Activated CD8-positive, alpha-beta memory T cell treated with anti-CD3 and anti-CD28 coated beads, Interleukin-2, amount 10 ng/mL, durations not matched to agents 7 days and 5 days (primary cell): ENCODE measurements at regions not wholly inside any gene's neighbourhood (a gene's known extent, or its start where the extent isn't known, plus 50 kb on each side); places are given as distances from the start of the nearest gene placed in this dataset.

Source experiments
- ATAC-seq: fragments of 150-1000 bp; cut with Tn5 transposase; one replicate; pipeline ENCODE4 v1.10.0; 2021; ENCODE audit warnings: moderate library complexity
- CTCF ChIA-PET: fragments of 350-600 bp; sonication (Branson Sonifier 250); formaldehyde crosslinking; loops from one replicate; lab custom pipeline; 2021; ENCODE audit warnings: antibody characterized with exemption; lab: Charles Lee
- DNase-seq: peaks from one replicate; pipeline ENCODE4 v3.0.0-alpha.2; 2020
- H3K27ac Mint-ChIP-seq: one replicate; pipeline ENCODE4 v1.8.0; 2021; ENCODE audit warnings: mild to moderate bottlenecking, mixed read lengths
- H3K27me3 Mint-ChIP-seq: one replicate; pipeline ENCODE4 v1.8.0; 2021; ENCODE audit warnings: mixed read lengths
- H3K36me3 Mint-ChIP-seq: one replicate; pipeline ENCODE4 v1.8.0; 2021; ENCODE audit warnings: mild to moderate bottlenecking, mixed read lengths
- H3K4me1 Mint-ChIP-seq: one replicate; pipeline ENCODE4 v1.8.0; 2021; ENCODE audit warnings: mixed read lengths
- H3K4me3 Mint-ChIP-seq: one replicate; pipeline ENCODE4 v1.8.0; 2021; ENCODE audit warnings: mild to moderate bottlenecking, moderate library complexity, mixed read lengths
- H3K9me3 Mint-ChIP-seq: one replicate; pipeline ENCODE4 v1.8.0; 2022; ENCODE audit warnings: low read depth, mixed read lengths

DNA sequence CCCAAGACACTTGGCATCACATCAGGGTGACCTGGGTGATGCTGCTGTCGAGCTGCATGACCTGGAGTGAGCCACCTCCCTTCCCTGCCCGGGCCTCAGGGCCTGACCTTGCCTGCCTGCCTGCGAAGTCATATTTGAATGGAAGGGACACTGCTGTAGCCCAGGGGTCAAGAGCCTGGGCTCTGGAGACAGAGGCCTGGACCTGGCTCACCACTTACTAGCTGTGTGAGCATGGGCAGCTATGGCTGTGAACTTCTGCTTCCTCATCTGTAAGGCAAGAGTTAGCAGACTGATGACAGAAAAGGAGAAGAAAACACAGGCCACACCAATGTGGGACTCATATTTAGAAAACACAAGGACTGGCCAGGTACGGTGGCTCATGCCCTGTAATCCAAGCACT lies 118.7 kb downstream of the ZFP36L2 start:
- peaks cover 4% of the 10 kb centered on the region for H3K36me3 Mint-ChIP-seq
- no peak for DNase-seq
- no peak overlapping the region for H3K27ac Mint-ChIP-seq
- no peak for ATAC-seq
- H3K27me3 Mint-ChIP-seq: no peaks in the 10 kb centered on the region
- CTCF ChIA-PET: no interaction called here
- no peaks in the 10 kb centered on the region for H3K4me1 Mint-ChIP-seq
- H3K9me3 Mint-ChIP-seq: no peaks in the 10 kb centered on the region
- H3K4me3 Mint-ChIP-seq: no peak overlapping the region

DNA sequence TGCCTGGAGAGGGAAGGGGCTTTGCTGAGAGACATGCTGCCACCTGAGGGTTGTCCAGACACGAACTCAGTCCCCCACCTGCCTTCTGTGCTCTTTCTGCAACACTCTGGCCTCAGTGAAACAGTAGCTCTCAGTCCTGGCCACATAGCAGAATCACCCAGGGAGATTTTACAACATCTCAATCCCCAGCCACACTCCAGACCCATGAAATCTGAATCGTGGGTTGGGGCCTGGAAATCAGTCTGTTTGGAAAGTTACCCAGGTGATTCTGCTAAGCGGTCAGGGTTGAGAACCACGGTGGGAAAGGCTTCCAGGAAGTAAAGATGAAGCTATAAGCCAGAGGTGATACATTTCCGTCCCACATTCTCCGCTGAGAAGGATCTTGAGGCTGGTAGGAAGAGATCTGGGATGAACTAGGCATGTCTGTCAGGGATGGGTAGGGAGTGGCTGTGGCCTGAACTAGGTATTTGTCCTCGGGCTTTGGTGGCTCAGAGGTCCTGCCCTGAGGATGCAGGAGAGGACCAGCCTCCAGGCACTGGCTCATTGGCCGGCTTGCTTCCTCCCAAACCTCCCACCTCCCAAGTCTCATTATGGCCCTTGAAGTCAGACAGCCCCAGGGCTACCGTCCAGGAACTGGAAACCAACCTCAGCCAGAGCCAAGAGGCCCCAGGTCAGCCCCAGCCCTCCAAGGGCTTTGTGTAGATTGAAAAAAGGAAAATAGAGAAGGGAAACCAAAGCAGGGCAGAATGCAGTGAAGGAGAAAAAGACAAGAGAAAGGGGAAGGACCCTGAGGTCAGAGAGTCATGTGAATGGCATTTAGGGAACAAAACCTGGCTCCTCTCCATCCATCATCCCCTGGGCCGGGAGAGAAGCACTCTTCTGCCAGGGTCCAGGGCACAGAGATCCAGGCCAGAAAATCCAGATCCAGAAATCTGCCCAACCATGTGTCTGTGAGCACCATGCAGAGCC lies 119.6 kb downstream of the ZFP36L2 start:
- Mint-ChIP-seq H3K36me3 (peaks cover 4% of the 10 kb centered on the region), H3K9me3 (no peaks in the 10 kb centered on the region), H3K4me3 (no peak overlapping the region), H3K4me1 (no peaks in the 10 kb centered on the region), H3K27ac (no peak overlapping the region), H3K27me3 (no peaks in the 10 kb centered on the region)
- no peak for DNase-seq
- ATAC-seq: no peak
- CTCF ChIA-PET: no interaction called here

DNA sequence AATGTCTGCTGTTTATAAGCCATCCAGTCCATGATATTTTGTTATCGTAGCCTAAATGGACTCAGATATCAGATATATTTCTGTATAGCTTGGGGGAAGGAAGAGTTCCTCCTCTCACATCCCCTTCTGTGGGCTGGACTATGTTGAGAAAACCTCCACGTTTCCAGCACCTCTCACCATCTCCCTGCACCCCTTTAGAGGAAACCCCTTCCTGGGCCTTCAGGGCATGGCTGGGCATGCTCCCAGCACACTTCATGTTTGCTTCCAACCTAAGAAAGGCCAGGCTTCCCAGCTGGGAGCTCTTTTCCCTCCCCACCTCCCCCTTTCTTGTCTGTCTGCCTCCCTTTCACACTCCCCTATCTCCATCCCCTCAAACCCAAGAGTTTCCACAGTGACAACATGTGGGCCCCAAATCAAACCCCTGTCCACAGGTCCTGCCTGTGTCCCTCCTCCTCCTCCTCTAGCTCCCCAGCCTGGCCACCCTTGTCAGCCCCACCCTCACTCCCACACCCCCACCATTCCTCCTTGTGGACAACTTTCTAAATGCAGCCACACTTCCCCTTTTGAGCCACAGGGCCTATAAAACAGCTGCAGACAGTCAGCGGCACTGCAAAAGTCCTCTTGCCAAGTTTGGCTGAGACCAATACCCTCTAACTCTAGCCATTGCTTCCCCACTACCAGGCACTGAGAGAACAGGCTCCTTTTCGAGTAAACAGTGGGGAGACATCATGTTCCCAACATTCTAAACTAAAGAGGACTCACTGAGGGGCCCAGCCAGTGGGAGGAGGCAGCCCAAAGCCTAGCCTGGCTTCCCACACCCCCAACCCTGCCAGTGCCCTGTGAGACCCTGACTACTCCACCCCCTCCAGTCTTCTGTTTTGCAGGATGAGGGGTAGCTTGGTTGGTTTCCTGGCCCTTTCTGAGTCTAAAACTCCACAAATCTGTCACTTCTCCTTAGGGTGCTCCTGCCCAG lies 120.5 kb downstream of the ZFP36L2 start:
- Mint-ChIP-seq H3K36me3 (peaks cover 4% of the 10 kb centered on the region), H3K27ac (no peak overlapping the region), H3K4me1 (no peaks in the 10 kb centered on the region), H3K9me3 (no peaks in the 10 kb centered on the region), H3K27me3 (no peaks in the 10 kb centered on the region), H3K4me3 (no peak overlapping the region)
- DNase-seq (no peak), ATAC-seq (no peak)
- CTCF ChIA-PET: interaction anchor here (0.6 kb wide), 1 partner anchor 124 kb away, joined by 3 read pairs; no protein-coding TSS in a partner anchor

- Mint-ChIP-seq H3K36me3 (peaks cover 4% of the 10 kb centered on the region), H3K27ac (no peak overlapping the region), H3K4me1 (no peaks in the 10 kb centered on the region), H3K9me3 (no peaks in the 10 kb centered on the region), H3K27me3 (no peaks in the 10 kb centered on the region), H3K4me3 (no peak overlapping the region)
- ATAC-seq (no peak), DNase-seq (no peak)
- CTCF ChIA-PET: no interaction called here
Measured at GRCh38 chr2:43104763-43105162, 121.6 kb downstream of the ZFP36L2 start.

DNA sequence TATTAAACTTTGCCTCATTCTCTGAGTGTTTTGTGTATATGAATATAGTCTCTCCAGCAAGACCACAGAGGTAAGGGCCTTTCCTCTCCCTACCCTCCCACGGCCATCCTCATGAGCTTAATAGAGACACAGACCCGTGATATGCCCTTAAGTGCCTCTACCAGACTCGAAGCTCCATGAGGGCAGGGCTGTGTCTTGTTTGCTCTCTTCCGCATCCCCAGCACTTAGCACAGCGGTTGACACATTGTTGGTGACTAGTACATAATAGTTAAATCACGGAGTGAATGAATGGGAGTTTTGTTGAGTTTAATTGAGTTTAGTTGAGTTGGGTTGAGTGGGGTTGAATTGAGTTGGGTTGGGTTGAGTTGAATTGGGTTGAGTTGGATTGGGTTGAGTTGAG lies 122.3 kb downstream of the ZFP36L2 start:
- DNase-seq: no peak
- no peak overlapping the region for H3K27ac Mint-ChIP-seq
- H3K27me3 Mint-ChIP-seq: no peaks in the 10 kb centered on the region
- no peak overlapping the region for H3K4me3 Mint-ChIP-seq
- H3K9me3 Mint-ChIP-seq: no peaks in the 10 kb centered on the region
- peaks cover 4% of the 10 kb centered on the region for H3K36me3 Mint-ChIP-seq
- no peaks in the 10 kb centered on the region for H3K4me1 Mint-ChIP-seq
- ATAC-seq: no peak
- CTCF ChIA-PET: no interaction called here

- H3K4me1 Mint-ChIP-seq: no peaks in the 10 kb centered on the region
- no peak for ATAC-seq
- CTCF ChIA-PET: no interaction called here
Measured at GRCh38 chr2:43103093-43103404, 123.4 kb downstream of the ZFP36L2 start.

GRCh38 chr2:43102366-43103092 lies 123.9 kb downstream of the ZFP36L2 start:
- Mint-ChIP-seq H3K9me3 (no peaks in the 10 kb centered on the region), H3K4me3 (no peak overlapping the region), H3K27ac (no peak overlapping the region), H3K36me3 (peaks cover 4% of the 10 kb centered on the region), H3K4me1 (no peaks in the 10 kb centered on the region), H3K27me3 (no peaks in the 10 kb centered on the region)
- CTCF ChIA-PET: no interaction called here
- no peak for ATAC-seq
- no peak for DNase-seq

More at GRCh38 chr2:43103093-43103404, 123.4 kb downstream of the ZFP36L2 start:
- DNase-seq: no peak
- no peaks in the 10 kb centered on the region for H3K9me3 Mint-ChIP-seq
- H3K27me3 Mint-ChIP-seq: no peaks in the 10 kb centered on the region
- H3K4me3 Mint-ChIP-seq: no peak overlapping the region
- H3K27ac Mint-ChIP-seq: no peak overlapping the region
- peaks cover 4% of the 10 kb centered on the region for H3K36me3 Mint-ChIP-seq

GRCh38 chr2:43101751-43102150 lies 124.7 kb downstream of the ZFP36L2 start:
- Mint-ChIP-seq H3K27me3 (no peaks in the 10 kb centered on the region), H3K27ac (no peak overlapping the region), H3K9me3 (no peaks in the 10 kb centered on the region), H3K36me3 (peaks cover 4% of the 10 kb centered on the region), H3K4me1 (no peaks in the 10 kb centered on the region), H3K4me3 (no peak overlapping the region)
- ATAC-seq (no peak), DNase-seq (no peak)
- CTCF ChIA-PET: no interaction called here

DNA sequence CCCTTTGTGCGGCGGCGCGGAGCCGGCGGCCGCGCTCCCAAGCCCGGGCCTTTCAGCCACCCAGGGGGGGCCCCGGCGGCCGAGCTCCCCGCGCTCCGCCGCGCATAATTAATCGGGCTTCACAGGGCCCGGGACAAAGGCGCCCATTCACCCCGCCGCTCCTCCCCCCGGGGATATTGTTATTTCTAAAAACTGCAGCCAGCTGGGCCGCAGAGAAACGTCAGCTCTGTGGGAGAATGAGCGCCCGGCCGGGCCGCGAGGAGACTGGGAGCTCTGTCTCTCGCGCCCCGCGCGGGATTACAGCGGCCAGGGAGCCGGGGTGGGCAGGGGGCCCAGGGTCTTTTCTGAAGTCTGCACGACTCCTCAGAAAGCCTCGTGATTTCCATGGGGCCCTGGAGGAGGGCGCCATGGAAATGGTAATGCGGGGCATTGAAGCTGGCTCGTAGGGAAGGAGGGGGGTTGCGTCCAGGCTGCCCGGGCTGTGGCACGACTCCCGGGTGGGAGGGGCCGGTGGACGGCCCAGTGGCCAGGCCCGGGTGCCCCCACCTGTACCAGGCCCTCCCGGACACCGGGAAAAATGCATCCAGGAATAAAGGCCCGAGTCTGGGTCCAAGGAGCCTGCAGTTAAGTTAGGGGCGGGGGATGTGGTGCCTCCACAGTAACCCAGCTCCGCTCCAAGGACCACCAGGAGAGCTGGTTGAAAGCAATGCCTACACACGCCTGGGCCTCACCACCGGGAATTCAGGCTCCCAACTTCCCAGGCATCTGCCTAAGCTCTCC lies 125.3 kb downstream of the ZFP36L2 start:
- no peaks in the 10 kb centered on the region for H3K4me1 Mint-ChIP-seq
- CTCF ChIA-PET: no interaction called here
- H3K27ac Mint-ChIP-seq: no peak overlapping the region
- no peak overlapping the region for H3K4me3 Mint-ChIP-seq
- no peaks in the 10 kb centered on the region for H3K9me3 Mint-ChIP-seq
- DNase-seq (no peak), ATAC-seq (no peak)
- H3K36me3 Mint-ChIP-seq: peaks cover 4% of the 10 kb centered on the region
- H3K27me3 Mint-ChIP-seq: no peaks in the 10 kb centered on the region

DNA sequence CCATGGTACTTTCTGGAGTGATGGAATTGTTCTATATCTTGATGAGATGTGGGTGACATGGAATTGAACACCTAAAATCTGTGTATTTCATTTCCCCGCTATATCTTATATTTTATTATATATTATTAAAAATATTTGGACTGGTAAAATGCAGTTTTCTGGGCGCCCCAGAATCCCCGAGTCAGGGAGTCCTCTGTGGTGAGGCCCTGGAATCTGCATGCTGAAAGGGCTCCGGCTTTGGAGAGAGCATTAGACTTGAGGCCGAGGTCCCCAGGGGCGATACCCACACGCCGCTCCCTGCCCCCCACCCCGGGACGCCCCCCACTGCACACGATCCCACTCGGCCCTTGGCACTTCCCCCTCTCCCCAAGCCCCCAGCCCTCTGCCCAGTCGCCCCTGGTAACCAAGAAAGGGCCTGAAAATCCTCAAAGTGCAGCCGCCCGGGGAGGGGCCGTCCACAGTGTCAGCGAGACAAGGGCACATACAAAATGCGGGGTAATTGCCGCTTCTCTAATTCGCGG lies 126.0 kb downstream of the ZFP36L2 start:
- Mint-ChIP-seq H3K27me3 (no peaks in the 10 kb centered on the region), H3K36me3 (peaks cover 4% of the 10 kb centered on the region), H3K4me1 (no peaks in the 10 kb centered on the region), H3K27ac (no peak overlapping the region), H3K9me3 (no peaks in the 10 kb centered on the region), H3K4me3 (no peak overlapping the region)
- no peak for DNase-seq
- no peak for ATAC-seq
- CTCF ChIA-PET: no interaction called here

DNA sequence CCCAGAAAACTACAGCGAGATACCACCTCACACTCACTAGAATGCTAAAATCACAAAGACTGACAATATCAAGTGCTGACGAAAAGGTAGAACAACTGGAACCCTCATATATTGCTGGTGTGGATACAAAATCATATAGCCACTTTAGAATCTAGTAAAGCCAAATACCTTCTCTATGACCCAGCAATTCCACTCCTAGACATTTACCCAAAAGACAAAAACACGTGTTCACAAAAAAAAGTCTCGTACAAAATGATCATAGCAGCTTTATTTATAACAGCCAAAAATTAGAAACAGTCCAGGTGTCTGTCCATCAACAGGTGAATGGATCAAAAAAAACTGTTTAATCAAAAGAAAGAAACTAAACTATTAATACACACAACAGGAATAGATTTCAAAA lies 126.6 kb downstream of the ZFP36L2 start:
- ATAC-seq: no peak
- CTCF ChIA-PET: no interaction called here

GRCh38 chr2:43098539-43098938 lies 127.9 kb downstream of the ZFP36L2 start:
- CTCF ChIA-PET: no interaction called here
- H3K27me3 Mint-ChIP-seq: no peaks in the 10 kb centered on the region

More for the DNA sequence above, 126.6 kb downstream of the ZFP36L2 start:
- Mint-ChIP-seq H3K36me3 (peaks cover 4% of the 10 kb centered on the region), H3K27me3 (no peaks in the 10 kb centered on the region), H3K4me3 (no peak overlapping the region), H3K9me3 (no peaks in the 10 kb centered on the region), H3K27ac (no peak overlapping the region), H3K4me1 (no peaks in the 10 kb centered on the region)
- no peak for DNase-seq

More at GRCh38 chr2:43098539-43098938, 127.9 kb downstream of the ZFP36L2 start:
- H3K4me1 Mint-ChIP-seq: no peaks in the 10 kb centered on the region
- H3K4me3 Mint-ChIP-seq: no peak overlapping the region
- no peaks in the 10 kb centered on the region for H3K9me3 Mint-ChIP-seq
- peaks cover 3% of the 10 kb centered on the region for H3K36me3 Mint-ChIP-seq
- no peak for DNase-seq
- no peak for ATAC-seq
- H3K27ac Mint-ChIP-seq: no peak overlapping the region
